ENCODE measurements at regions not wholly inside any gene's neighbourhood (a gene's known extent, or its start where the extent isn't known, plus 50 kb on each side); places are given as distances from the start of the nearest gene placed in this dataset.

- H3K36me3 ChIP-seq: no peaks in the 10 kb centered on the region
- no peak for TF ChIP-seq CTCF (IDR thresholded peaks at IDR 0.05; ENCODE audit: low read depth, low read length)
- H3K4me3 ChIP-seq (ENCODE audit: low read depth, low read length): no peak overlapping the region
- H3K27ac ChIP-seq: no peak overlapping the region
- DNase-seq: no peak
- H3K27me3 ChIP-seq (ENCODE audit: insufficient read depth, low read depth, severe bottlenecking): no peaks in the 10 kb centered on the region
- no peaks in the 10 kb centered on the region for H3K9me3 ChIP-seq (ENCODE audit: severe bottlenecking)
These were observed 257.9 kb upstream of the TMEM132C start for GRCh38 chr12:128009108-128009507.

- H3K27ac ChIP-seq: no peak overlapping the region
- no peaks in the 10 kb centered on the region for H3K36me3 ChIP-seq
- H3K9me3 ChIP-seq (ENCODE audit: severe bottlenecking): no peaks in the 10 kb centered on the region
- H3K27me3 ChIP-seq (ENCODE audit: insufficient read depth, low read depth, severe bottlenecking): no peaks in the 10 kb centered on the region
- no peak overlapping the region for H3K4me3 ChIP-seq (ENCODE audit: low read depth, low read length)
- no peak for TF ChIP-seq CTCF (IDR thresholded peaks at IDR 0.05; ENCODE audit: low read depth, low read length)
- no peak for DNase-seq
These were observed 254.9 kb upstream of the TMEM132C start for GRCh38 chr12:128012110-128012509.

GRCh38 chr12:128015276-128015675 is 251.7 kb upstream of the TMEM132C start:
- Histone ChIP-seq H3K27me3 (ENCODE audit: insufficient read depth, low read depth, severe bottlenecking) (no peaks in the 10 kb centered on the region), H3K27ac (no peak overlapping the region), H3K9me3 (ENCODE audit: severe bottlenecking) (no peaks in the 10 kb centered on the region), H3K36me3 (no peaks in the 10 kb centered on the region), H3K4me3 (ENCODE audit: low read depth, low read length) (no peak overlapping the region)
- no peak for DNase-seq
- TF ChIP-seq CTCF (IDR thresholded peaks at IDR 0.05; ENCODE audit: low read depth, low read length): no peak

- Histone ChIP-seq H3K27me3 (ENCODE audit: insufficient read depth, low read depth, severe bottlenecking) (no peaks in the 10 kb centered on the region), H3K4me3 (ENCODE audit: low read depth, low read length) (no peak overlapping the region), H3K36me3 (no peaks in the 10 kb centered on the region), H3K9me3 (ENCODE audit: severe bottlenecking) (no peaks in the 10 kb centered on the region), H3K27ac (no peak overlapping the region)
- no peak for TF ChIP-seq CTCF (IDR thresholded peaks at IDR 0.05; ENCODE audit: low read depth, low read length)
- DNase-seq: no peak
These were observed 248.9 kb upstream of the TMEM132C start for GRCh38 chr12:128018067-128018466.

GRCh38 chr12:128019996-128020544 is 246.9 kb upstream of the TMEM132C start:
- Histone ChIP-seq H3K27ac (no peak overlapping the region), H3K36me3 (no peaks in the 10 kb centered on the region), H3K27me3 (ENCODE audit: insufficient read depth, low read depth, severe bottlenecking) (no peaks in the 10 kb centered on the region), H3K4me3 (ENCODE audit: low read depth, low read length) (no peak overlapping the region), H3K9me3 (ENCODE audit: severe bottlenecking) (no peaks in the 10 kb centered on the region)
- DNase-seq: no peak
- TF ChIP-seq CTCF (IDR thresholded peaks at IDR 0.05; ENCODE audit: low read depth, low read length): no peak

DNA sequence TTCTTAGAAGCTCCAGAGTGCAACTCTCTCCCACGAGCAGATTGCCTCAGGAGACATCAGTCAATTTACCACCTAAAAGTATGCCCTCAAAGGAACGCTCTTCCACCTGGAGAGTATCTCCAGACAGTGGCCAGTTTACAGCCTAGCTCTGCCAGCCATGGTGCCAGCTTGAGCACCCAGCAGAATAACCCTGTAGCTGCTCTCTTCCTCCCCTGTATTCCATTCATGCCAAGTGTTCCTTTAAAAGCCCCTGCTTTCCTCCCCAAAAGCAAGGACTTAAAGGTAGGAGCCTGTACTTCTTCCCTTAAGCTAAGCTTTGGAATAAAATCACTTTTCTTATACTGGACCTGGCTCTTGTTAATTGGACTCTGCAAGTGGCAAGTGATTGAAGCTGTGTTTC is 245.4 kb upstream of the TMEM132C start:
- DNase-seq: no peak
- no peak overlapping the region for H3K27ac ChIP-seq
- no peaks in the 10 kb centered on the region for H3K36me3 ChIP-seq
- TF ChIP-seq CTCF (IDR thresholded peaks at IDR 0.05; ENCODE audit: low read depth, low read length): no peak
- no peaks in the 10 kb centered on the region for H3K27me3 ChIP-seq (ENCODE audit: insufficient read depth, low read depth, severe bottlenecking)
- H3K9me3 ChIP-seq (ENCODE audit: severe bottlenecking): no peaks in the 10 kb centered on the region
- H3K4me3 ChIP-seq (ENCODE audit: low read depth, low read length): no peak overlapping the region
